A673 (cell line): ENCODE measurements at regions not wholly inside any gene's neighbourhood (a gene's known extent, or its start where the extent isn't known, plus 50 kb on each side); places are given as distances from the start of the nearest gene placed in this dataset.

Experiments
- CTCF ChIP-seq: fragments of 300-800, 200-600 bp; sonication (generic); conservative IDR thresholded peaks from 2 replicates; pipeline ENCODE4 v1.5.1; 2017; ENCODE audit warnings: low read depth, mild to moderate bottlenecking, antibody characterized with exemption, low read length, moderate library complexity, mixed read lengths
- EZH2 ChIP-seq: fragments of 200-600 bp; sonication (generic); IDR thresholded peaks from 2 replicates; pipeline ENCODE4 v1.6.1; 2017; ENCODE audit warnings: borderline replicate concordance, low read depth, mild to moderate bottlenecking, mixed read lengths, antibody characterized with exemption, low read length; ENCODE audit not compliant: poor library complexity, severe bottlenecking

GRCh38 chr4:57329279-57329678, 219.1 kb upstream of the IGFBP7 start:
- TF ChIP-seq CTCF (no peak), EZH2 (no peak)
